Ecto neural progenitor cell (in vitro differentiated cells): ENCODE measurements at regions not wholly inside any gene's neighbourhood (a gene's known extent, or its start where the extent isn't known, plus 50 kb on each side); places are given as distances from the start of the nearest gene placed in this dataset.
"Not testable (repeated sequence)": the region's sequence is repeated elsewhere in the genome, so short reads cannot be mapped to it uniquely, and the experiment has no call there.

Experiments
- DNase-seq: peaks from one replicate; pipeline ENCODE4 v3.0.0-alpha.2; 2018; ENCODE audit warnings: low spot score

- DNase-seq: no peak
These were observed 385.5 kb upstream of the COX7C start for GRCh38 chr5:86232246-86232645.

GRCh38 chr5:86244153-86244552 lies 373.6 kb upstream of the COX7C start:
- DNase-seq: no peak

- no peak for DNase-seq
These were observed 359.9 kb upstream of the COX7C start for GRCh38 chr5:86257871-86258270.

- DNase-seq: not testable (repeated sequence)
These were observed 333.1 kb upstream of the COX7C start for GRCh38 chr5:86284400-86285190.

- not testable (repeated sequence) for DNase-seq
These were observed 330.3 kb upstream of the COX7C start for GRCh38 chr5:86287437-86287836.

GRCh38 chr5:86289786-86290185 lies 328.0 kb upstream of the COX7C start:
- not testable (repeated sequence) for DNase-seq

GRCh38 chr5:86292811-86293210 lies 324.9 kb upstream of the COX7C start:
- DNase-seq: not testable (repeated sequence)

GRCh38 chr5:86302643-86303042 lies 315.1 kb upstream of the COX7C start:
- not testable (repeated sequence) for DNase-seq

- DNase-seq: not testable (repeated sequence)
These were observed 312.7 kb upstream of the COX7C start for GRCh38 chr5:86305050-86305449.

GRCh38 chr5:86314951-86315350 lies 302.8 kb upstream of the COX7C start:
- DNase-seq: no peak

GRCh38 chr5:86320266-86320665 lies 297.5 kb upstream of the COX7C start:
- no peak for DNase-seq

GRCh38 chr5:86329318-86329717 lies 288.4 kb upstream of the COX7C start:
- no peak for DNase-seq

GRCh38 chr5:86330736-86331135 lies 287.0 kb upstream of the COX7C start:
- DNase-seq: no peak

- no peak for DNase-seq
These were observed 284.9 kb upstream of the COX7C start for GRCh38 chr5:86332851-86333250.

- no peak for DNase-seq
These were observed 279.9 kb upstream of the COX7C start for GRCh38 chr5:86337667-86338460.

- DNase-seq: no peak
These were observed 263.1 kb upstream of the COX7C start for GRCh38 chr5:86354664-86355063.

GRCh38 chr5:86360801-86361200 lies 256.9 kb upstream of the COX7C start:
- no peak for DNase-seq

GRCh38 chr5:86371061-86371460 lies 246.7 kb upstream of the COX7C start:
- no peak for DNase-seq

GRCh38 chr5:86374611-86375010 lies 243.1 kb upstream of the COX7C start:
- no peak for DNase-seq

- DNase-seq: no peak
These were observed 241.5 kb upstream of the COX7C start for GRCh38 chr5:86376214-86376613.

GRCh38 chr5:86403190-86403589 lies 214.6 kb upstream of the COX7C start:
- DNase-seq: no peak

- no peak for DNase-seq
These were observed 213.5 kb upstream of the COX7C start for GRCh38 chr5:86404256-86404655.

GRCh38 chr5:86407711-86408110 lies 210.0 kb upstream of the COX7C start:
- no peak for DNase-seq
